SK-N-DZ (cell line): ENCODE measurements at regions not wholly inside any gene's neighbourhood (a gene's known extent, or its start where the extent isn't known, plus 50 kb on each side); places are given as distances from the start of the nearest gene placed in this dataset.
"Not testable (repeated sequence)": the region's sequence is repeated elsewhere in the genome, so short reads cannot be mapped to it uniquely, and the experiment has no call there.

Experiments
- DNase-seq: peaks from one replicate; pipeline ENCODE4 v3.0.0-alpha.2; 2015; ENCODE audit warnings: low spot score

GRCh38 chr14:105913861-105914260, 387.5 kb downstream of the TMEM121 start:
- DNase-seq, result no peak

GRCh38 chr14:105914281-105914680, 387.9 kb downstream of the TMEM121 start:
- DNase-seq, result not testable (repeated sequence)

GRCh38 chr14:105914738-105915385, 388.5 kb downstream of the TMEM121 start:
- DNase-seq, result no peak

GRCh38 chr14:105915546-105915945, 389.2 kb downstream of the TMEM121 start:
- not testable (repeated sequence) for DNase-seq

- DNase-seq, result not testable (repeated sequence)
Measured at GRCh38 chr14:105917136-105917932, 391.0 kb downstream of the TMEM121 start.

DNA sequence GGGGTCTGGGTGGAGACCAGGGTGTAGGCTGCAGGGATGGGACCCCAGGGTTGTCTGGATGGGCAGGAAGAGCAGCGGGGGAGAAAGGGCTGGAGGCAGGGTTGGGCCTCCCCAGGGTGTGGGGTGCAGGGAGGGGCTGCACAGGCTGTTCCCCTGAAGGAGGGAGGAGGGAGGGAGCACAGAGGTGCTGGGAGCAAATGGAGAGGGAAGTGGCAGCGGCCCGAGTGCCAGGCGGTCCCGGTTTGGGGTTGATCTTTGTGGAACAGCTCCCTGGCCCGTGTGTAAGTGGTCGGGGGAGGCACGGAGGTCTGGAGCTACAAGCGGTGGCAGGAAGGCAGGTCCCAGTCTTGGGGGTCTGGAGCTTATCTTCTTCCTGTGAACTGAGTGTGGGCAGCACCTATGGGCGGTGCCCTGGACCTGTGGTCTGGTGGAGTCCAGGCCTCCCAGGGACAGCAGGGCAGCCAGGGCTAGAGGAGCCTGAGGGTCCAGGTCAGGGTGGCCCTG, 391.6 kb downstream of the TMEM121 start:
- DNase-seq, result no peak

- no peak for DNase-seq
Measured at GRCh38 chr14:105918496-105919262, 392.3 kb downstream of the TMEM121 start.

GRCh38 chr14:105919458-105920150, 393.2 kb downstream of the TMEM121 start:
- no peak for DNase-seq

GRCh38 chr14:105920151-105920700, 393.8 kb downstream of the TMEM121 start:
- DNase-seq, result not testable (repeated sequence)

- DNase-seq, result not testable (repeated sequence)
Measured at GRCh38 chr14:105920803-105921755, 394.7 kb downstream of the TMEM121 start.

DNA sequence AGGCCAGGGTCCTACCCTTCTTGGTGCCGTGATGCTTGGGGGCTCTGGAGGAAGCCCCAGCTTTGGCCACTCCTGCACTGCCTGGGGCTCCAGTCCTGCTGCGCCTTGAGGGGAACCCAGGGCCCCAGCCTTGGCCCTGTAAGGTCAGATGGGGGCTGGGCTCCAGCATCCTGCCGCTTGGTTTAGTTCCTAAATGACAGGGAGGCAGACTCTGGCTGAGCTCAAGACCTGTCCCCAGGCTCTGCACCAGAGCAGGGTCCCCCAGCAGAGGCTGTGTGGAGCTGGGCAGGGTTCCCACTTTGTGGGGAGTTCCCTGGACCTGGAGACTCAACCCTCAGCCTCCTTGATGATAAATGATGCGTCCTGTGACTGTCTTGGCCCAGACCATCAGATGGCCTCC, 395.4 kb downstream of the TMEM121 start:
- not testable (repeated sequence) for DNase-seq

- not testable (repeated sequence) for DNase-seq
Measured at GRCh38 chr14:105923520-105924191, 397.3 kb downstream of the TMEM121 start.

GRCh38 chr14:105924951-105925591, 398.7 kb downstream of the TMEM121 start:
- no peak for DNase-seq

GRCh38 chr14:105925615-105926372, 399.4 kb downstream of the TMEM121 start:
- DNase-seq, result no peak

GRCh38 chr14:105926373-105927095, 400.2 kb downstream of the TMEM121 start:
- no peak for DNase-seq

DNA sequence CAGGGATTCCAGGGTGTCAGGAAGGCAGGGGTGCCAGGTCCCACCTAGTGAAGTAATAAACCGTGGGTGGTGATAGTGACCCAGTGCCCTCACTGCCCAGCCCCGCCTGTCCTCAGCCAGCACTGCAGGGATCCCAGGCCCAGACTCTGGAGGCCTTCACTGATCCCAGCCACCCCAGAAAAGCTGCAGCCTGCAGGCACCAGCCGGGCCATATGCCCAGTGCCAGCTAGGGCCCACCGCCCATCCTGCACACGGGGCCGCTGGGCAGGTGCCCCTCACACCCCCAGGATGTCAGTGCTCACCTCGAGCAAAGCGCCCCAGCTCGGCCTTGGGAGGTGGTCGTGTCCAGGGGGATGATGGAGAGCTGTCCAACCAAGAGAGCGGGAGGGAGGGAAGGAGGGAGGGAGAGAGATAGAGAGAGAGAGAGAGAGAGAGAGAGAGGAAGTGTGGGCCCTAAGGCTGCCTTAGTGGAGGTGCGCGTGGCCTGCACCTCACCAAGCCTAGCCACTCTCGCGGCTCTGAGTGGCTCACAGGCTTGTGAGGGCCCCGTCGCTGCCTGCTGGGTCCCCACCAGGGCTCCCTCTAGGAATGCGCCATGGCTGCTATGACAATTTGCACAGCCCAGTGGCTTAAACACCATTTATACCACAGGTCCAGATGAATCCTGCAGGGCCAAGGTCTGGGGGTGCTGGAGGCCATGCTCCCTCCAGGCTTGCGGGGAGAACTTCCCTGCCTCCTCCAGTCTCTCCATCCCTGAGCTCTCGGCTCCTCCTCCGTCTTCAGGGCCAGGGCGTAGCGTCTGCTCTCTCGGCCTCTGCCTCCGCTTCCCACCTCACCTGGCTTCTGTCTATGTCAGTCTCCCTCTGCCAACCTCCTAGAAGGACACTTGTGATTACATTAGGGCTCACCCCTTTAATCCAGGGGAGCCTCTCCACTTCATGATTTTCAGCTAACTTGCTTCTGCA, 401.0 kb downstream of the TMEM121 start:
- DNase-seq, result no peak
